ENCODE measurements at regions not wholly inside any gene's neighbourhood (a gene's known extent, or its start where the extent isn't known, plus 50 kb on each side); places are given as distances from the start of the nearest gene placed in this dataset.

DNA sequence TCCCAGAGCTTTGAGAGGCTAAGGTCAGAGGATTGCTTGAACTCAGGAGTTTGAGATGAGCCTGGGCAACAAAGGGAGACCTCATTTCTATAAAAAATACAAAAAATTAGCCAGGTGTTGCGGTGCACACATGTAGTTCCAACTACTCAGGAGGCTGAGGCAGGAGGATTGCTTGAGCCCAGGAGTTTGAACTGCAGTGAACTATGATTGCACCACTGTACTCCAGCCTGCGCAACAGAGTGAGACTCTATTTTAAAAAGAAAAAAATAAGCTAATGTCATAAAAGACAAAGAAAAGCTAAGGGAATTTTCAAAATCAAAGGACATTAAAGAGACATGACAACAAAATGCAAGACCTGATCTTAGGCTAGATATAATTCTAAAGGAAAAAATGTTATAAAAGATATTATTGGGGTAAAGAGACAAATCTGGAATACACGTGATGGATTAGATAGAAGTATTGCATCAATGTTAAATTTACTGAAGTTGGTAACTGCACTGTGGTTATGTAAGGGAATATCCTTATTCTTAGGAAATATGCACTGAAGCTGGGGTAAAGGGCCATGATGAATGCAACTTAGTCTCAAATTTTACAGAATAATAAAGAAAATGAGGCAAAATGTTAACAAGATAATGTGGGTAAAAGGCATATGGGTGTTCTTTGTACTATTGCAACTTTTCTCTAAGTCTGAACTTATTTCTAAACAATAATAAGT, 75.2 kb downstream of the SPRY1 start:
- H3K9me3 ChIP-seq: no peaks in the 10 kb centered on the region
- H3K36me3 ChIP-seq (replicated peaks in 1 of 2; ENCODE audit: control insufficient read depth in 1 of 2, insufficient read depth in 2 of 2, low read length in 1 of 2): no peaks in the 10 kb centered on the region
- H3K27ac ChIP-seq (ENCODE audit: low read depth in 2 of 2, low read length in 1 of 2): no peak overlapping the region
- TF ChIP-seq YY1 (IDR thresholded peaks at IDR 0.05; ENCODE audit: low read depth) (no peak), EP300 (IDR thresholded peaks at IDR 0.05; ENCODE audit: borderline replicate concordance in 1 of 2, low read depth in 1 of 2, low read length in 1 of 2) (no peak), PBX3 (IDR thresholded peaks at IDR 0.05) (no peak), JUND (IDR thresholded peaks at IDR 0.05) (no peak), ELF1 (IDR thresholded peaks at IDR 0.05) (no peak), TAF1 (IDR thresholded peaks at IDR 0.05; ENCODE audit: borderline replicate concordance, low read depth, low read length) (no peak), FOSL2 (IDR thresholded peaks at IDR 0.05; ENCODE audit: borderline replicate concordance, low read depth) (no peak), TCF12 (IDR thresholded peaks at IDR 0.05) (no peak), MEF2A (IDR thresholded peaks at IDR 0.05; ENCODE audit: borderline replicate concordance, low read depth) (no peak), NFIC (IDR thresholded peaks at IDR 0.05; ENCODE audit: borderline replicate concordance) (no peak), EZH2phosphoT487 (IDR thresholded peaks at IDR 0.05; ENCODE audit: borderline replicate concordance, low read depth) (no peak), RFX5 (IDR thresholded peaks at IDR 0.05; ENCODE audit: low read length) (no peak), REST (IDR thresholded peaks at IDR 0.05; ENCODE audit: low read depth, low read length) (no peak), FOXJ3 (CRISPR knock-in tag; IDR thresholded peaks at IDR 0.05) (no peak), SIN3A (IDR thresholded peaks at IDR 0.05; ENCODE audit: borderline replicate concordance, low read depth, low read length) (no peak), MXI1 (IDR thresholded peaks at IDR 0.05; ENCODE audit: low read depth, low read length) (no peak), RCOR1 (IDR thresholded peaks at IDR 0.05; ENCODE audit: low read length) (no peak), FOXM1 (IDR thresholded peaks at IDR 0.05; ENCODE audit: low read depth) (no peak)
- TF ChIP-seq, protein P1, sequence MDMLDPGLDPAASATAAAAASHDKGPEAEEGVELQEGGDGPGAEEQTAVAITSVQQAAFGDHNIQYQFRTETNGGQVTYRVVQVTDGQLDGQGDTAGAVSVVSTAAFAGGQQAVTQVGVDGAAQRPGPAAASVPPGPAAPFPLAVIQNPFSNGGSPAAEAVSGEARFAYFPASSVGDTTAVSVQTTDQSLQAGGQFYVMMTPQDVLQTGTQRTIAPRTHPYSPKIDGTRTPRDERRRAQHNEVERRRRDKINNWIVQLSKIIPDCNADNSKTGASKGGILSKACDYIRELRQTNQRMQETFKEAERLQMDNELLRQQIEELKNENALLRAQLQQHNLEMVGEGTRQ (IDR thresholded peaks at IDR 0.05; ENCODE audit: borderline replicate concordance, low read depth, low read length): no peak
- H4K20me1 ChIP-seq (ENCODE audit: insufficient read depth): no peaks in the 10 kb centered on the region
- WGBS (ENCODE audit: low lambda C conversion rate): 90% methylated on average over 3 of the region's 3 CpGs
- H3K9ac ChIP-seq: no peak overlapping the region
- no peaks in the 10 kb centered on the region for H3F3A ChIP-seq (replicated peaks; ENCODE audit: insufficient read depth)
- H3K4me1 ChIP-seq (ENCODE audit: control insufficient read depth in 1 of 2, insufficient read depth in 2 of 2, low read depth in 1 of 2, low read length in 1 of 2): no peaks in the 10 kb centered on the region; a peak in 1 of 4 replicates
- no peak overlapping the region for H3K4me2 ChIP-seq
- no peak for DNase-seq
- no peak overlapping the region for H3K4me3 ChIP-seq (ENCODE audit: low read depth in 2 of 2, low read length in 1 of 2)
- ChIA-PET POLR2A (no interaction called here), CTCF (no interaction called here)
- no peaks in the 10 kb centered on the region for H3K79me2 ChIP-seq (ENCODE audit: insufficient read depth)
- H3K27me3 ChIP-seq (ENCODE audit: insufficient read depth): no peaks in the 10 kb centered on the region
- H3K9me2 ChIP-seq: no peaks in the 10 kb centered on the region
- no peak overlapping the region for H2AFZ ChIP-seq (ENCODE audit: low read depth)

Data from SK-N-SH (cell line).